Activated CD4-positive, CD25-positive, alpha-beta regulatory T cell treated with anti-CD3 and anti-CD28 coated beads, Interleukin-2, amount 50 U/mL, for 16 hours (primary cell): ENCODE measurements at regions not wholly inside any gene's neighbourhood (a gene's known extent, or its start where the extent isn't known, plus 50 kb on each side); places are given as distances from the start of the nearest gene placed in this dataset.

Experiments
- DNase-seq: peaks from one replicate; pipeline ENCODE4 v3.0.0-alpha.2; 2020; ENCODE audit warnings: low read depth, low spot score

DNA sequence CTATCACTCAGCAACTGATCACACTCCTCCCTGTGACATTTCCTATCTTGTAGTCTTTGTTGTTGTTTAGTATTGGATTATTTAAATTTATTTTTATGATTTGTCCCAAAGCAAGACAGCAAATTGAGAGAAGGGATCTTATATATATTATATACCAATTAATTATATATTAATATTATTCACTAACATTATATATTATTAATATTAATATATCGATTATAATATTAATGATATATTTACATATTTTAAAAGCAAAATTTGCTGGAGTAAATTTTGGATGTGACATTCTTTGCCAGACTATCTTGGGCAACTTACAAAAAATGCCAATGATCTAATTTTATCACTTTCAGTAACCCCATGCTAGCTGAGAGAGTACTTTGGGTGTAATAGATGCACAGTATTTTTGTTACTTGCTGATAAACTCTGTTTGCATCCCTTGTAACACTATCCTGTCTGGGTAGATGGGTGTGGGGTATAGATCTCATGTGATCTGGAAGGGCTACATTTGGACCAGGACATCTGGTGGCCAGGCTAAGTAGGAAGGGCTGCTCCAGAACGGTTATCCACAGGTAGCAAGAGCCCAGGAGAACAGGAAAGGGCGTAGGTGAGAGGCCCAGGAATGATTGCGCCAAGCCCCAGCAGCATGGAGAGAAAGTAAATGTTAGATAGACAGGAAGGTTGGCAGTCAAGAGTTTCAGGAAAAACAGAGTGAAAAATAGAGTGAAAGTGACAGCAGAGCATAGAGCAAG, 608.6 kb upstream of the KIRREL3 start:
- DNase-seq, result no peak

DNA sequence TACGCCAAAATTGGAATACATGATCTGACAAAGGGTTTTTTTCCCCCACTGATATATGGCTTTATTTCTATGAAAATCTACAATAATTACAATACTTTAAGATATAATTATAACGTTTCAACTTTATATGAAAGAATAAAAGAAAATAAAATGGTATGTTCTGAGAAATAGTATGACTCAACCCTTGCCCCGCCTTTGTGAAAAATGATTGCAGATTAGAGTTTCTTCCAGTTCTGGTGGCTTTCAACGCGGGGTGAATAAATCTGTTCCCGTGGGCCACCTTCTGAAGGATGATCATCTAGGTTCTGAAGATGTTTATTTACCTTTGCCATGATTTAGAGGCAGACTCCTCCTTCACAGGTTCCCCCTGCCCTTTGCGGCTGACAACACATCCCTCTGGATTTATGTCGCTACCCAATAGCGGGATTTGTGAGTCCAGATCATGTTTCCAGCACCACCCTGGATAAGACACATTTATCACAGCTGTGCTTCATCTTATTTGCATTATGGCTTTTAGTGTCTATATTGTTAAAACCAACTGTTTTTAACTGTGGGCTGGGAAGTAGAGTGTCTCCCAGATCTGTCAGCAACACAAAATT, 607.0 kb upstream of the KIRREL3 start:
- DNase-seq, result no peak

DNA sequence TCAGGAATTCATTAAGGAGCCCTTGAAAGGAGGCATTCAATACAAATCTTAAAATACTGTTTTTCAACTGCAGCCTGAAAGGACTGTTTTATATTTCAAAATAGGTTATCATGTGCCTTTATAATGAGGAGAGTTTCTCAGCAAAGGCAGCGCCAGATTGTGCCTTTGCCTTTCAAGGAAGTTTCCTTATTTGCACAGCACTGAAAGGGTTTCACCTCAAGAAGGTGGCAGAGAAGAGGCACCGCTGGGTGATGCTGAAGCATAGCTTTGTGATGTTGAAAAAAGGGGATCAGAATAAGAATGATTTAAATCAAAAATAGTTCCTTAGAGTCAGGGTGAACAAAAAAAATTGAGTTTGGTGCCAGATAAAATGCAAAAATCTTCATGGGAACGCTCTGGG, 601.0 kb upstream of the KIRREL3 start:
- no peak for DNase-seq

- no peak for DNase-seq
These were observed 600.1 kb upstream of the KIRREL3 start for GRCh38 chr11:127600674-127601073.

- no peak for DNase-seq
These were observed 597.9 kb upstream of the KIRREL3 start for GRCh38 chr11:127598476-127598875.

DNA sequence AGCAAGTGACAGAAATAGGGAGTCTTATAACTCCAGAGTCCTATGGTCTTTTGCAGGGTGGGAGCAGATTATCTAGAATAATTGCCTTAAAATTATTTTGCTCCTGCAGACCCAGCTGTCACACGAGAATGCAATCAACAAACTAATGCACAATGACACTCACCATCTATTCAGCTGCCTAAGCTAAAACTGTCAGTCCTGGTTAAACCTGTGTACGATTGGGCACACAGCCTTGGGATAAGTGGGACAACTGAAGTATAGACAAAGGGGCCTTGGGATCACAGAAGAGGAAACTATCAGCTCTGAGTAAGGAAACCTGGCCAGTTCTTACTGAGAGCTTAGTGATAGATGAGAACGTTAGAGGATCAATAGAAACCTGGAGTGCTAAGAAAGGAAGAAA, 595.9 kb upstream of the KIRREL3 start:
- no peak for DNase-seq

DNA sequence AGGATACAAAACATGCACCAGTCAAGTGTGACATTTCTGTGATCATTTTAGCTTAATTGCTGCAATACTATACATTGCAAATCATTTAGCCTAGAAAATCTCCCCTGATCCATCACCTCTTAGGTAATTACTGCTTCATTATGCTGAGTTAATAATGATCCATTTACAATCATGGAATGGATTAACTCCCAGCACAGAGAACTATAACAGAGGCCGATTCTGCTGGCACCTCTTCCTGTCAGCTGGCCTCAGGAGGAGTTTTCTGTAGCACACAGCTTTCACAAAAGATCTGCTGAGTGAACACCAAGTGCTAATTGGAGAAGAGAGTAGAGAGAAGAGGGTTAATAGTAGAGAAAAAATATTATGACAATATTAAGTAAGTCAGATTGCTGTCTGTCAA, 591.8 kb upstream of the KIRREL3 start:
- DNase-seq, result no peak

GRCh38 chr11:127590314-127590713, 589.7 kb upstream of the KIRREL3 start:
- no peak for DNase-seq

GRCh38 chr11:127588431-127588830, 587.9 kb upstream of the KIRREL3 start:
- no peak for DNase-seq

- DNase-seq, result no peak
These were observed 586.9 kb upstream of the KIRREL3 start for GRCh38 chr11:127587511-127587910.

DNA sequence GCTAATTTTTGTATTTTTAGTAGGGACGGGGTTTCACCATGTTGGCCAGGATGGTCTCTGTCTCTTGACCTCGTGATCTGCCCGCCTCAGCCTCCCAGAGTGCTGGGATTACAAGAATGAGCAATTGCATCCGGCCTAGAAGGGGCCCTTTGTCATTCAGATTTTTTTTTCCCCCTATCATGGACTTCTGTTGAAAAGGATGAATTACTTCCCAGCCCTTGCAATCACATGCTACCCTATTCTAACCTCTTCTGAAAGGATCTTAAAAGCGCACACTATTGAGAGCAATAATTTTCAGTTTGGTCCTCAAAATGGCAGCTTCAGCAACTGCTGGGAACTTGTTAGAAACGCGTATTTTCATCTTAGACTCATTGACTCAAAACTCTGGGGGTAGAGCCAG, 575.6 kb upstream of the KIRREL3 start:
- DNase-seq, result no peak

GRCh38 chr11:127574478-127574877, 573.9 kb upstream of the KIRREL3 start:
- DNase-seq, result no peak

DNA sequence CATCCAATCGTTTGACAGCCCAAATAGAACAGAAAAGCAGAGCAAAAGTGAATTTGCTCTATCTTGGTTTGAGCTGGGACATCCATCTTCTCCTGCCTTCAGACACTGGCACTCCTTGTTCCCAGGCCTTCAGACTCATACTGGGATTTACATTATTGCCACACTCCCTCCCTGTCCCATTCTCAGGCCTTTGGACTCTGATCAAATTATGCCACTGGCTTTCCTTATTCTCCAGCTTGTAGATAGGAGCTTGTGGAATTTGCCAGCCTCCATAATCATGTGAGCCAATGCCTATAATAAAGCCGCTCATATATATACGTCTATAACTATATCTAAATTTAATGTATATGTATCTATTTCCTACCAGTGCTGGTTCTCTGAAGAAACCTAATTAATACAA, 568.3 kb upstream of the KIRREL3 start:
- DNase-seq, result no peak

DNA sequence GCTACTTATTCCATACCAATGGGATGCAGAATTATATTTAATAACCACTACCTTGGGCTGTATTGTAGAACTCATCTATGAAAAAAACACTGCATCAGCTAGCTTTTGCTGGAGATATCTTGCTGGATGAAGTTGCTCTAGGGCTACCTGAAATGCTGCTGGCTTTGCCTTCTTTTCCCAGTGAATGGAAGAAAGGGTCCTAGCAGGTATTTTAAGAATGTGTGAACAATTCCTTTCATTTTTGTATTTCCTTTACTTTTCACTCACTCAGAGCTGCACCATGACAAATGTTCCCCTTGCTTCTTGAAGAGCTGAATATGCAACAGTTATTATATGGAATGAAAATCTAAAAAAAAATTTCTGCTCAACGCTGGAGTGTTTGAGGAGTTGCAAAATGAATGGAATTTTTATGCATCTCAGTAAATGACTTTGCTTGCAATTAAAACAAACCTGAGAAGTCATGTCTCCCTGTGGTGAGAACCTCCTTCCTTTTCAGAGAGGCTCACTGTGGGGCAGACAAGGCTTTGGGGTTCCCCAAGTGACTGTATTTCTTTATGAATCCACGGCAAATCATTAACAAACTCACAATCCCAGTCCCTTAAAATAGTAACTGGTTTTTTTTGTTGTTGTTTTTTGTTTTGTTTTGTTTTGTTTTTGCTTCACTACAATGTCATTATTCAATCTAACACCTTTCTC, 566.8 kb upstream of the KIRREL3 start:
- DNase-seq, result no peak

DNA sequence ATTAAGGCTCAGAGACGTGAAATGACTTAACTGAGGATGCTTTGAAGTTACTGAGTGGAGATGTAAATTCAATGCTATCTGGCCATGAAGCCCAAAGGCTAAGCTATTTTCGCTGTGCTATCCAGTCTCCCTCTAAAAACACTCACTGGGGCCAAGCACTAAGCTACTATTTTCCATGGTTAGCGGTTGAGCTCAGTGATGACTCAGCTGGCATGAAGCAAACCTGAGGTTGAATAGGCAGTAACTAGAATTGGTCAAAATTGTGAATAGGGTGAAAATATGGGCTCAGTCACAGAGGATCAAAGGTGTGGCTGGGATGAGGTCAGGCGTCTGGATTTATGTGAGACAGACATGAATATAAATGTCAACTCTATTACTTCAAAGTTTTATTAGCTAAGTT, 564.2 kb upstream of the KIRREL3 start:
- DNase-seq, result no peak

DNA sequence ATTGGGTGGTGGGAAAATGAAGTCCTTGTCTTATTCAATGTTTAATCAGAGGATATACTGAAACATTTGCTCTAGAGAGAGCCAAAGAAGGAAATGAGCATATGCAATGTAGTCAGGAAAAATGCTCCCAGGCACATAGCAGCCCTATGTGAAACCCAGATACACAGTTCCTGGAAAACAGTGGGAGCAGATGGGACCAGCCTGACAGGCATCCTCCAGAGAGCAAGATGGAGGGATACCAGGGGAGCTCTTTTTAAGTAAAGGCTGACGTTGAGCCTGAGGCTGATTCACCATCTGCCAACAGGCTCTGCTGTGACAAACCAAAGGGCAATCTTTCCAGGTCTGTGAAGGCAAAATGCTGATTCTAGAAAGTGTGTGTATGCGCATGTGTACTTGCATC, 559.4 kb upstream of the KIRREL3 start:
- DNase-seq, result no peak

GRCh38 chr11:127552446-127552845, 551.9 kb upstream of the KIRREL3 start:
- DNase-seq, result no peak

- DNase-seq, result no peak
These were observed 530.6 kb upstream of the KIRREL3 start for GRCh38 chr11:127531167-127531566.

DNA sequence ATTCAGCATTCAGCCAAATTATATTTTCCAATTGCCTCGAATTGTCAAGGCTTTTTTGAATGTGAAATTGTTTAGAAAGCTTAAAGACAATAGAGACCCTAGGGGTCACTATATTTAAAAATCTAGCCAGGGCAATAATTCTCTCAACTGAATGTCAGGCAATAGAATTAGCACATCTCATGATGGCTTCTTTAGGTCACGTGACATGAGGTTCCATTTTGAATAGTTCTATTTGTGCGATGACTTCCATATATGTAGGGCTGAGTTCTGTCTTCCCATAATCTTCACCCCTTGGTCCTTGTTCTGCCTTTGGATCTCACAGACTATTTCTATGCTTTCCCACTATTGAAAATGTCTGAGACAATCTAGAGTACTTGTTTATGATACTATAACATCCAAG, 527.7 kb upstream of the KIRREL3 start:
- no peak for DNase-seq

DNA sequence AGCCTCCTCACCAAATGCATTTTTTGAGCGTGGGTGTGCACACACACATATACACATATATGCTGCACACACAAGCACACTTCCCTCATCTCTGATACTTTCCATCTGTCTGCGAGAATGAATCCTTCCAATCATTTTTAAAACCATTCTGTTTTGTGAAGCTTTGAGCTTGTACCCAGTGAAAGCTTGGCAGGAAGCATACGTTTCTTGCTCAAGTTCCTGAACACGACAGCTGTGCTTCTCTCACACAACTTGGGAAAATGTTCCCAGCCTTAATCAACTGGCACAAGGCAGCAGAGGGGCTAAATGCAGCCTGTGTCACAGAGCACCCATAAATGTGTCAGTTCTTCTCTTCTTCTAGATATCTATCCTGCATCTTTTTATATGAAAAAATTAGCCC, 524.0 kb upstream of the KIRREL3 start:
- no peak for DNase-seq

DNA sequence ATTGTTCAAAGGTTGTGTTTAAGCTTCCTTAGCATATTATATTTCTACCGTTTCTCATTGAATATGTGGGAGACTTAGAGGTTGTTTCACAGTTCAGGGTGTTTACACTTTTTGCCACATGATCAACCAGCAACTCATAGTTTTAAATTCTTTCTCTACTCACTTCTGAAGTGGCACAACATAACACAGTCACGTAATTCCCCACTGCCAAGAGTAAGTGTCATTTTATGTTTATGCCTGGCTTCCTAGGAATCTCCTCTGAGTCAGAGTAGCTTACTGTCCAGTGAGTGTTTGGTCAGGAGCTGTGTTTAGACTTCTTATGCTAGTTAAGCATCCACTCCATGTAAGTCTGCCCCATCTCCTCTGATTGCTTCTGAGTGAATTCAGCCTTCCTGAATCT, 520.8 kb upstream of the KIRREL3 start:
- DNase-seq, result no peak

- DNase-seq, result no peak
These were observed 507.3 kb upstream of the KIRREL3 start for GRCh38 chr11:127507851-127508250.

- DNase-seq, result no peak
These were observed 506.1 kb upstream of the KIRREL3 start for GRCh38 chr11:127506647-127507046.
